ENCODE measurements at regions not wholly inside any gene's neighbourhood (a gene's known extent, or its start where the extent isn't known, plus 50 kb on each side); places are given as distances from the start of the nearest gene placed in this dataset.
A peak's percentile ranks its signal among the peaks of the same experiment; 100 is the strongest.
"Not testable (repeated sequence)": the region's sequence is repeated elsewhere in the genome, so short reads cannot be mapped to it uniquely, and the experiment has no call there.

- H3K9me3 ChIP-seq (ENCODE audit: control insufficient read depth in 2 of 2, insufficient read depth in 1 of 2, low read depth in 1 of 2, low read length in 1 of 2); H3K4me3 ChIP-seq (ENCODE audit: low read depth in 1 of 2, low read length in 2 of 2); H3K27me3 ChIP-seq (ENCODE audit: control insufficient read depth in 1 of 2, insufficient read depth in 2 of 2, low read length in 2 of 2); H3K36me3 ChIP-seq (ENCODE audit: control insufficient read depth in 2 of 2, insufficient read depth in 2 of 2, low read length in 1 of 2); H3K4me1 ChIP-seq (ENCODE audit: control insufficient read depth in 2 of 2, insufficient read depth in 2 of 2, low read length in 1 of 2): not testable (repeated sequence)
- 35 to 63% methylated on average over 5 to 8 of the region's 10 CpGs for WGBS, 2 donors
- peak overlapping the region in 1 of 2 donors; percentile 49 for H3K27ac ChIP-seq (ENCODE audit: low read depth in 2 of 2, low read length in 1 of 2)
Observed at GRCh38 chr1:149635290-149635899, 51.7 kb downstream of the PPIAL4C start.

GRCh38 chr1:149636286-149637122, 52.9 kb downstream of the PPIAL4C start:
- not testable (repeated sequence) for H3K4me1 ChIP-seq (ENCODE audit: control insufficient read depth in 2 of 2, insufficient read depth in 2 of 2, low read length in 1 of 2); H3K36me3 ChIP-seq (ENCODE audit: control insufficient read depth in 2 of 2, insufficient read depth in 2 of 2, low read length in 1 of 2); H3K9me3 ChIP-seq (ENCODE audit: control insufficient read depth in 2 of 2, insufficient read depth in 1 of 2, low read depth in 1 of 2, low read length in 1 of 2); H3K27me3 ChIP-seq (ENCODE audit: control insufficient read depth in 1 of 2, insufficient read depth in 2 of 2, low read length in 2 of 2)
- 0 to 1% methylated on average over 40 of the region's 41 CpGs for WGBS, 2 donors
- Histone ChIP-seq H3K4me3 (ENCODE audit: low read depth in 1 of 2, low read length in 2 of 2) (peak overlapping the region; percentile 48 to 51), H3K27ac (ENCODE audit: low read depth in 2 of 2, low read length in 1 of 2) (peak overlapping the region; percentile 81 to 98)

GRCh38 chr1:149638481-149638880, 54.8 kb downstream of the PPIAL4C start:
- not testable (repeated sequence) for H3K27me3 ChIP-seq (ENCODE audit: control insufficient read depth in 1 of 2, insufficient read depth in 2 of 2, low read length in 2 of 2); H3K27ac ChIP-seq (ENCODE audit: low read depth in 2 of 2, low read length in 1 of 2); H3K9me3 ChIP-seq (ENCODE audit: control insufficient read depth in 2 of 2, insufficient read depth in 1 of 2, low read depth in 1 of 2, low read length in 1 of 2); H3K4me3 ChIP-seq (ENCODE audit: low read depth in 1 of 2, low read length in 2 of 2); H3K4me1 ChIP-seq (ENCODE audit: control insufficient read depth in 2 of 2, insufficient read depth in 2 of 2, low read length in 1 of 2); H3K36me3 ChIP-seq (ENCODE audit: control insufficient read depth in 2 of 2, insufficient read depth in 2 of 2, low read length in 1 of 2)
- WGBS, 2 donors = 92% methylated on average over 8 of the region's 8 CpGs

- not testable (repeated sequence) for H3K27me3 ChIP-seq (ENCODE audit: control insufficient read depth in 1 of 2, insufficient read depth in 2 of 2, low read length in 2 of 2); H3K36me3 ChIP-seq (ENCODE audit: control insufficient read depth in 2 of 2, insufficient read depth in 2 of 2, low read length in 1 of 2); H3K9me3 ChIP-seq (ENCODE audit: control insufficient read depth in 2 of 2, insufficient read depth in 1 of 2, low read depth in 1 of 2, low read length in 1 of 2); H3K27ac ChIP-seq (ENCODE audit: low read depth in 2 of 2, low read length in 1 of 2); H3K4me1 ChIP-seq (ENCODE audit: control insufficient read depth in 2 of 2, insufficient read depth in 2 of 2, low read length in 1 of 2); H3K4me3 ChIP-seq (ENCODE audit: low read depth in 1 of 2, low read length in 2 of 2)
- WGBS, 2 donors = 94 to 96% methylated on average over 20 to 26 of the region's 31 CpGs
Observed at GRCh38 chr1:149638901-149639658, 55.4 kb downstream of the PPIAL4C start.

- H3K36me3 ChIP-seq (ENCODE audit: control insufficient read depth in 2 of 2, insufficient read depth in 2 of 2, low read length in 1 of 2); H3K4me3 ChIP-seq (ENCODE audit: low read depth in 1 of 2, low read length in 2 of 2); H3K27me3 ChIP-seq (ENCODE audit: control insufficient read depth in 1 of 2, insufficient read depth in 2 of 2, low read length in 2 of 2); H3K27ac ChIP-seq (ENCODE audit: low read depth in 2 of 2, low read length in 1 of 2); H3K9me3 ChIP-seq (ENCODE audit: control insufficient read depth in 2 of 2, insufficient read depth in 1 of 2, low read depth in 1 of 2, low read length in 1 of 2); H3K4me1 ChIP-seq (ENCODE audit: control insufficient read depth in 2 of 2, insufficient read depth in 2 of 2, low read length in 1 of 2): not testable (repeated sequence)
- WGBS, 2 donors = 67 to 73% methylated on average over 4 of the region's 4 CpGs
Observed at GRCh38 chr1:149641179-149641578, 57.5 kb downstream of the PPIAL4C start.

GRCh38 chr1:149644818-149645217, 61.2 kb downstream of the PPIAL4C start:
- H3K4me1 ChIP-seq (ENCODE audit: control insufficient read depth in 2 of 2, insufficient read depth in 2 of 2, low read length in 1 of 2); H3K9me3 ChIP-seq (ENCODE audit: control insufficient read depth in 2 of 2, insufficient read depth in 1 of 2, low read depth in 1 of 2, low read length in 1 of 2); H3K27ac ChIP-seq (ENCODE audit: low read depth in 2 of 2, low read length in 1 of 2); H3K27me3 ChIP-seq (ENCODE audit: control insufficient read depth in 1 of 2, insufficient read depth in 2 of 2, low read length in 2 of 2); H3K4me3 ChIP-seq (ENCODE audit: low read depth in 1 of 2, low read length in 2 of 2); H3K36me3 ChIP-seq (ENCODE audit: control insufficient read depth in 2 of 2, insufficient read depth in 2 of 2, low read length in 1 of 2): not testable (repeated sequence)
- WGBS, 2 donors = 52 to 60% methylated on average over 1 of the region's 1 CpG

- WGBS, 2 donors = 12 to 16% methylated on average over 22 to 30 of the region's 37 CpGs
- not testable (repeated sequence) for H3K9me3 ChIP-seq (ENCODE audit: control insufficient read depth in 2 of 2, insufficient read depth in 1 of 2, low read depth in 1 of 2, low read length in 1 of 2); H3K36me3 ChIP-seq (ENCODE audit: control insufficient read depth in 2 of 2, insufficient read depth in 2 of 2, low read length in 1 of 2); H3K4me1 ChIP-seq (ENCODE audit: control insufficient read depth in 2 of 2, insufficient read depth in 2 of 2, low read length in 1 of 2); H3K27me3 ChIP-seq (ENCODE audit: control insufficient read depth in 1 of 2, insufficient read depth in 2 of 2, low read length in 2 of 2)
- peak overlapping the region in 1 of 2 donors; percentile 4 for H3K27ac ChIP-seq (ENCODE audit: low read depth in 2 of 2, low read length in 1 of 2)
- peak overlapping the region; percentile 34 to 38 for H3K4me3 ChIP-seq (ENCODE audit: low read depth in 1 of 2, low read length in 2 of 2)
Observed at GRCh38 chr1:149646360-149647017, 62.8 kb downstream of the PPIAL4C start.

- WGBS, 2 donors = 18 to 27% methylated on average over 16 to 17 of the region's 20 CpGs
- Histone ChIP-seq H3K4me3 (ENCODE audit: low read depth in 1 of 2, low read length in 2 of 2) (peak overlapping the region; percentile 34 to 38), H3K27ac (ENCODE audit: low read depth in 2 of 2, low read length in 1 of 2) (peak overlapping the region in 1 of 2 donors; percentile 0)
- not testable (repeated sequence) for H3K9me3 ChIP-seq (ENCODE audit: control insufficient read depth in 2 of 2, insufficient read depth in 1 of 2, low read depth in 1 of 2, low read length in 1 of 2); H3K4me1 ChIP-seq (ENCODE audit: control insufficient read depth in 2 of 2, insufficient read depth in 2 of 2, low read length in 1 of 2); H3K27me3 ChIP-seq (ENCODE audit: control insufficient read depth in 1 of 2, insufficient read depth in 2 of 2, low read length in 2 of 2); H3K36me3 ChIP-seq (ENCODE audit: control insufficient read depth in 2 of 2, insufficient read depth in 2 of 2, low read length in 1 of 2)
Observed at GRCh38 chr1:149647018-149647373, 63.3 kb downstream of the PPIAL4C start.

- H3K27me3 ChIP-seq (ENCODE audit: control insufficient read depth in 1 of 2, insufficient read depth in 2 of 2, low read length in 2 of 2); H3K36me3 ChIP-seq (ENCODE audit: control insufficient read depth in 2 of 2, insufficient read depth in 2 of 2, low read length in 1 of 2); H3K27ac ChIP-seq (ENCODE audit: low read depth in 2 of 2, low read length in 1 of 2); H3K4me3 ChIP-seq (ENCODE audit: low read depth in 1 of 2, low read length in 2 of 2); H3K9me3 ChIP-seq (ENCODE audit: control insufficient read depth in 2 of 2, insufficient read depth in 1 of 2, low read depth in 1 of 2, low read length in 1 of 2); H3K4me1 ChIP-seq (ENCODE audit: control insufficient read depth in 2 of 2, insufficient read depth in 2 of 2, low read length in 1 of 2): not testable (repeated sequence)
- 78 to 81% methylated on average over 4 of the region's 4 CpGs for whole genome bisulfite sequencing, 2 donors
Observed at GRCh38 chr1:149657750-149658149, 74.1 kb downstream of the PPIAL4C start.
